ENCODE measurements at regions not wholly inside any gene's neighbourhood (a gene's known extent, or its start where the extent isn't known, plus 50 kb on each side); places are given as distances from the start of the nearest gene placed in this dataset.

GRCh38 chr4:17204908-17205307, 306.5 kb upstream of the LDB2 start:
- no peak for DNase-seq (ENCODE audit: extremely low read depth, insufficient read length)
- no peak overlapping the region for H3K4me3 ChIP-seq (replicated peaks; ENCODE audit: low read depth, low read length)
- no peaks in the 10 kb centered on the region for H3K36me3 ChIP-seq (ENCODE audit: control insufficient read depth, insufficient read depth, low read length)
- no peaks in the 10 kb centered on the region for H3K27me3 ChIP-seq (replicated peaks; ENCODE audit: control insufficient read depth, insufficient read depth, low read length)
- no peak for TF ChIP-seq CTCF (IDR thresholded peaks at IDR 0.05; ENCODE audit: insufficient read depth, low read length, poor library complexity, severe bottlenecking)

GRCh38 chr4:17203797-17204196, 305.4 kb upstream of the LDB2 start:
- no peaks in the 10 kb centered on the region for H3K27me3 ChIP-seq (replicated peaks; ENCODE audit: control insufficient read depth, insufficient read depth, low read length)
- no peak for DNase-seq (ENCODE audit: extremely low read depth, insufficient read length)
- no peaks in the 10 kb centered on the region for H3K36me3 ChIP-seq (ENCODE audit: control insufficient read depth, insufficient read depth, low read length)
- no peak for TF ChIP-seq CTCF (IDR thresholded peaks at IDR 0.05; ENCODE audit: insufficient read depth, low read length, poor library complexity, severe bottlenecking)
- no peak overlapping the region for H3K4me3 ChIP-seq (replicated peaks; ENCODE audit: low read depth, low read length)

GRCh38 chr4:17197070-17197469, 298.6 kb upstream of the LDB2 start:
- H3K36me3 ChIP-seq (ENCODE audit: control insufficient read depth, insufficient read depth, low read length): no peaks in the 10 kb centered on the region
- no peak for DNase-seq (ENCODE audit: extremely low read depth, insufficient read length)
- no peak for TF ChIP-seq CTCF (IDR thresholded peaks at IDR 0.05; ENCODE audit: insufficient read depth, low read length, poor library complexity, severe bottlenecking)
- no peak overlapping the region for H3K4me3 ChIP-seq (replicated peaks; ENCODE audit: low read depth, low read length)
- no peaks in the 10 kb centered on the region for H3K27me3 ChIP-seq (replicated peaks; ENCODE audit: control insufficient read depth, insufficient read depth, low read length)

GRCh38 chr4:17195461-17196275, 297.2 kb upstream of the LDB2 start:
- Histone ChIP-seq H3K27me3 (replicated peaks; ENCODE audit: control insufficient read depth, insufficient read depth, low read length) (no peaks in the 10 kb centered on the region), H3K36me3 (ENCODE audit: control insufficient read depth, insufficient read depth, low read length) (no peaks in the 10 kb centered on the region), H3K4me3 (replicated peaks; ENCODE audit: low read depth, low read length) (no peak overlapping the region)
- no peak for DNase-seq (ENCODE audit: extremely low read depth, insufficient read length)
- no peak for TF ChIP-seq CTCF (IDR thresholded peaks at IDR 0.05; ENCODE audit: insufficient read depth, low read length, poor library complexity, severe bottlenecking)

GRCh38 chr4:17194586-17194985, 296.1 kb upstream of the LDB2 start:
- DNase-seq (ENCODE audit: extremely low read depth, insufficient read length): no peak

More at GRCh38 chr4:17194586-17194985, 296.1 kb upstream of the LDB2 start:
- TF ChIP-seq CTCF (IDR thresholded peaks at IDR 0.05; ENCODE audit: insufficient read depth, low read length, poor library complexity, severe bottlenecking): no peak
- H3K36me3 ChIP-seq (ENCODE audit: control insufficient read depth, insufficient read depth, low read length): no peaks in the 10 kb centered on the region
- H3K27me3 ChIP-seq (replicated peaks; ENCODE audit: control insufficient read depth, insufficient read depth, low read length): no peaks in the 10 kb centered on the region
- no peak overlapping the region for H3K4me3 ChIP-seq (replicated peaks; ENCODE audit: low read depth, low read length)
